ENCODE measurements at regions not wholly inside any gene's neighbourhood (a gene's known extent, or its start where the extent isn't known, plus 50 kb on each side); places are given as distances from the start of the nearest gene placed in this dataset.

GRCh38 chr5:112061666-112062065, 304.7 kb upstream of the NREP start:
- DNase-seq (ENCODE audit: low read depth in 1 of 2, low spot score in 1 of 2), result no peak
- H3K4me3 ChIP-seq (replicated peaks; ENCODE audit: insufficient read depth, low read length), result no peak overlapping the region
- TF ChIP-seq POLR2AphosphoS5 (IDR thresholded peaks at IDR 0.05; ENCODE audit: low read depth) (no peak), SPI1 (IDR thresholded peaks at IDR 0.05; ENCODE audit: borderline replicate concordance, low read depth) (no peak)
- TF ChIP-seq, protein P1, sequence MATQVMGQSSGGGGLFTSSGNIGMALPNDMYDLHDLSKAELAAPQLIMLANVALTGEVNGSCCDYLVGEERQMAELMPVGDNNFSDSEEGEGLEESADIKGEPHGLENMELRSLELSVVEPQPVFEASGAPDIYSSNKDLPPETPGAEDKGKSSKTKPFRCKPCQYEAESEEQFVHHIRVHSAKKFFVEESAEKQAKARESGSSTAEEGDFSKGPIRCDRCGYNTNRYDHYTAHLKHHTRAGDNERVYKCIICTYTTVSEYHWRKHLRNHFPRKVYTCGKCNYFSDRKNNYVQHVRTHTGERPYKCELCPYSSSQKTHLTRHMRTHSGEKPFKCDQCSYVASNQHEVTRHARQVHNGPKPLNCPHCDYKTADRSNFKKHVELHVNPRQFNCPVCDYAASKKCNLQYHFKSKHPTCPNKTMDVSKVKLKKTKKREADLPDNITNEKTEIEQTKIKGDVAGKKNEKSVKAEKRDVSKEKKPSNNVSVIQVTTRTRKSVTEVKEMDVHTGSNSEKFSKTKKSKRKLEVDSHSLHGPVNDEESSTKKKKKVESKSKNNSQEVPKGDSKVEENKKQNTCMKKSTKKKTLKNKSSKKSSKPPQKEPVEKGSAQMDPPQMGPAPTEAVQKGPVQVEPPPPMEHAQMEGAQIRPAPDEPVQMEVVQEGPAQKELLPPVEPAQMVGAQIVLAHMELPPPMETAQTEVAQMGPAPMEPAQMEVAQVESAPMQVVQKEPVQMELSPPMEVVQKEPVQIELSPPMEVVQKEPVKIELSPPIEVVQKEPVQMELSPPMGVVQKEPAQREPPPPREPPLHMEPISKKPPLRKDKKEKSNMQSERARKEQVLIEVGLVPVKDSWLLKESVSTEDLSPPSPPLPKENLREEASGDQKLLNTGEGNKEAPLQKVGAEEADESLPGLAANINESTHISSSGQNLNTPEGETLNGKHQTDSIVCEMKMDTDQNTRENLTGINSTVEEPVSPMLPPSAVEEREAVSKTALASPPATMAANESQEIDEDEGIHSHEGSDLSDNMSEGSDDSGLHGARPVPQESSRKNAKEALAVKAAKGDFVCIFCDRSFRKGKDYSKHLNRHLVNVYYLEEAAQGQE (IDR thresholded peaks at IDR 0.05; ENCODE audit: insufficient replicate concordance, low read depth), result no peak
- no peaks in the 10 kb centered on the region for H3K27me3 ChIP-seq (ENCODE audit: insufficient read depth, poor library complexity, severe bottlenecking)
- H3K27ac ChIP-seq (replicated peaks), result no peak overlapping the region

DNA sequence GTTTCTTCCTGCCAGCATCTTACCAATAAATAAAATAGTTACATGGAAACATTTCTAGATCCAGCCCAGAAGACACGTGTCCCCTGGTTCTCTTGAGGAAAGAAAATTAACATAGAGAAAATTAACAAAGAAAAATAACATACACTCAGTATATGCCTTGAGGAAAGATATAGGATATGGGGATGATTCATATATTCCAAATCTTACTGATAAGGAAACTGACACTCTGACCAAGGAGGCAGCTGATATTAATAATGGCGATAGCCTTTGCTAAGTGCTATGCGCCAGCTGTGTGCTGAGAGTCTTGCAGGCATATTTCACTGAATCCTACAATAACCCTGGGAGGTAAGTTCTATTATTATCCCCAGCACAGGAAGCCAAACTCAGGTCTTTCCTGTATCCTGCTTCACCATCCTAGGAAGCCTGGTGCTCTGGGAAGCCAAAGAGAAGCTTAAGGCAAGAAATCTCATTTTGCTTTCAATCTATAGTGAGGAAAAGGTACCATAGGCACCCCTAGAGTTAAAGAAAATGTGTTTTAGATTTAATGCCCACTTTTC, 302.7 kb upstream of the NREP start:
- Histone ChIP-seq H3K27ac (replicated peaks) (no peak overlapping the region), H3K4me3 (replicated peaks; ENCODE audit: insufficient read depth, low read length) (no peak overlapping the region), H3K27me3 (ENCODE audit: insufficient read depth, poor library complexity, severe bottlenecking) (no peaks in the 10 kb centered on the region)
- DNase-seq (ENCODE audit: low read depth in 1 of 2, low spot score in 1 of 2), result no peak
- TF ChIP-seq, protein P1 (IDR thresholded peaks at IDR 0.05; ENCODE audit: insufficient replicate concordance, low read depth), result no peak
- TF ChIP-seq POLR2AphosphoS5 (IDR thresholded peaks at IDR 0.05; ENCODE audit: low read depth) (no peak), SPI1 (IDR thresholded peaks at IDR 0.05; ENCODE audit: borderline replicate concordance, low read depth) (no peak), GABPA (IDR thresholded peaks at IDR 0.05; ENCODE audit: low read depth) (no peak)
- TF ChIP-seq, protein P2, sequence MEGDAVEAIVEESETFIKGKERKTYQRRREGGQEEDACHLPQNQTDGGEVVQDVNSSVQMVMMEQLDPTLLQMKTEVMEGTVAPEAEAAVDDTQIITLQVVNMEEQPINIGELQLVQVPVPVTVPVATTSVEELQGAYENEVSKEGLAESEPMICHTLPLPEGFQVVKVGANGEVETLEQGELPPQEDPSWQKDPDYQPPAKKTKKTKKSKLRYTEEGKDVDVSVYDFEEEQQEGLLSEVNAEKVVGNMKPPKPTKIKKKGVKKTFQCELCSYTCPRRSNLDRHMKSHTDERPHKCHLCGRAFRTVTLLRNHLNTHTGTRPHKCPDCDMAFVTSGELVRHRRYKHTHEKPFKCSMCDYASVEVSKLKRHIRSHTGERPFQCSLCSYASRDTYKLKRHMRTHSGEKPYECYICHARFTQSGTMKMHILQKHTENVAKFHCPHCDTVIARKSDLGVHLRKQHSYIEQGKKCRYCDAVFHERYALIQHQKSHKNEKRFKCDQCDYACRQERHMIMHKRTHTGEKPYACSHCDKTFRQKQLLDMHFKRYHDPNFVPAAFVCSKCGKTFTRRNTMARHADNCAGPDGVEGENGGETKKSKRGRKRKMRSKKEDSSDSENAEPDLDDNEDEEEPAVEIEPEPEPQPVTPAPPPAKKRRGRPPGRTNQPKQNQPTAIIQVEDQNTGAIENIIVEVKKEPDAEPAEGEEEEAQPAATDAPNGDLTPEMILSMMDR (IDR thresholded peaks at IDR 0.05; ENCODE audit: insufficient read depth, low read length), result no peak

DNA sequence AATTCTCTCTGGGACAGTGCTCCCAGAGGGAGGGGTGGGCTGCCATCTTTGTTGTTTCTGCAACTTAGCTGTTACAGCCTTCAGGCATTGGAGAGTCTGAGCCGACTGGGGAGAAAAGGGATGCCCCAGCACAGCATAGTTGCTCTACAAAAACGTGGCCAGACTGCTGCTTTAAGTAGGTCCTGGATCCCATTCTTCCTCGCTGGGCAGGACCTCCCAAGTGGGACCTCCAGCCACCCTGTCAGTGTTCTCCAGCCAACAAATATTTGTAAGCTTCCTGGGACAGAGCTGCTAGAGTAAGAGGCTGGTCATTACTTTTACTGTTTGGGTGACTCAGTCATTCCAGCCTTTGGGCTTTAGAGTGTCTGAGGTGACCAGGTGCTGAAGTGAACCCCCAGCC, 292.7 kb upstream of the NREP start:
- no peak overlapping the region for H3K27ac ChIP-seq (replicated peaks)
- no peaks in the 10 kb centered on the region for H3K27me3 ChIP-seq (ENCODE audit: insufficient read depth, poor library complexity, severe bottlenecking)
- TF ChIP-seq SPI1 (IDR thresholded peaks at IDR 0.05; ENCODE audit: borderline replicate concordance, low read depth), result no peak
- no peak for TF ChIP-seq GABPA (IDR thresholded peaks at IDR 0.05; ENCODE audit: low read depth)
- TF ChIP-seq, protein P2 (IDR thresholded peaks at IDR 0.05; ENCODE audit: insufficient read depth, low read length), result no peak
- no peak for TF ChIP-seq POLR2AphosphoS5 (IDR thresholded peaks at IDR 0.05; ENCODE audit: low read depth)
- TF ChIP-seq, protein P1 (IDR thresholded peaks at IDR 0.05; ENCODE audit: insufficient replicate concordance, low read depth), result no peak
- no peak overlapping the region for H3K4me3 ChIP-seq (replicated peaks; ENCODE audit: insufficient read depth, low read length)
- DNase-seq (ENCODE audit: low read depth in 1 of 2, low spot score in 1 of 2), result no peak
